Activated CD4-positive, alpha-beta T cell treated with anti-CD3 and anti-CD28 coated beads, Interleukin-2, Interleukin-4, amounts not matched to agents 100 ng/mL and 50 ng/mL, durations not matched to agents 16 hours and 8 hours (primary cell): ENCODE measurements at regions not wholly inside any gene's neighbourhood (a gene's known extent, or its start where the extent isn't known, plus 50 kb on each side); places are given as distances from the start of the nearest gene placed in this dataset.
"Not testable (repeated sequence)": the region's sequence is repeated elsewhere in the genome, so short reads cannot be mapped to it uniquely, and the experiment has no call there.

Source experiments
- DNase-seq: peaks from one replicate; pipeline ENCODE4 v3.0.0-alpha.2; 2020; ENCODE audit warnings: low spot score

GRCh38 chr16:65313936-65314626 is 192.2 kb upstream of the CDH11 start:
- DNase-seq = no peak

GRCh38 chr16:65312795-65313194 is 190.9 kb upstream of the CDH11 start:
- DNase-seq = no peak

- DNase-seq = no peak
These were observed 190.2 kb upstream of the CDH11 start for GRCh38 chr16:65312071-65312470.

- DNase-seq = not testable (repeated sequence)
These were observed 188.6 kb upstream of the CDH11 start for GRCh38 chr16:65310491-65310890.

- DNase-seq = no peak
These were observed 187.5 kb upstream of the CDH11 start for GRCh38 chr16:65309354-65309753.

GRCh38 chr16:65308506-65308905 is 186.6 kb upstream of the CDH11 start:
- no peak for DNase-seq

- DNase-seq = no peak
These were observed 185.4 kb upstream of the CDH11 start for GRCh38 chr16:65307286-65307685.

- DNase-seq = no peak
These were observed 184.9 kb upstream of the CDH11 start for GRCh38 chr16:65306722-65307121.

- DNase-seq = no peak
These were observed 184.4 kb upstream of the CDH11 start for GRCh38 chr16:65306300-65306699.

- DNase-seq = no peak
These were observed 183.6 kb upstream of the CDH11 start for GRCh38 chr16:65305266-65305959.

GRCh38 chr16:65301029-65301428 is 179.2 kb upstream of the CDH11 start:
- DNase-seq = no peak

- DNase-seq = no peak
These were observed 175.6 kb upstream of the CDH11 start for GRCh38 chr16:65297453-65297852.

GRCh38 chr16:65295527-65295926 is 173.7 kb upstream of the CDH11 start:
- DNase-seq = no peak

- DNase-seq = no peak
These were observed 172.8 kb upstream of the CDH11 start for GRCh38 chr16:65294708-65295107.

GRCh38 chr16:65294165-65294564 is 172.3 kb upstream of the CDH11 start:
- DNase-seq = no peak

GRCh38 chr16:65289022-65289421 is 167.2 kb upstream of the CDH11 start:
- DNase-seq = no peak

GRCh38 chr16:65287307-65287706 is 165.4 kb upstream of the CDH11 start:
- DNase-seq = no peak

- DNase-seq = no peak
These were observed 163.5 kb upstream of the CDH11 start for GRCh38 chr16:65285128-65286048.

GRCh38 chr16:65284626-65285025 is 162.8 kb upstream of the CDH11 start:
- no peak for DNase-seq

- no peak for DNase-seq
These were observed 161.4 kb upstream of the CDH11 start for GRCh38 chr16:65283181-65283651.

- no peak for DNase-seq
These were observed 159.7 kb upstream of the CDH11 start for GRCh38 chr16:65281586-65281985.

GRCh38 chr16:65280845-65281512 is 159.1 kb upstream of the CDH11 start:
- no peak for DNase-seq
